ENCODE measurements at regions not wholly inside any gene's neighbourhood (a gene's known extent, or its start where the extent isn't known, plus 50 kb on each side); places are given as distances from the start of the nearest gene placed in this dataset.
A peak's percentile ranks its signal among the peaks of the same experiment; 100 is the strongest.

DNA sequence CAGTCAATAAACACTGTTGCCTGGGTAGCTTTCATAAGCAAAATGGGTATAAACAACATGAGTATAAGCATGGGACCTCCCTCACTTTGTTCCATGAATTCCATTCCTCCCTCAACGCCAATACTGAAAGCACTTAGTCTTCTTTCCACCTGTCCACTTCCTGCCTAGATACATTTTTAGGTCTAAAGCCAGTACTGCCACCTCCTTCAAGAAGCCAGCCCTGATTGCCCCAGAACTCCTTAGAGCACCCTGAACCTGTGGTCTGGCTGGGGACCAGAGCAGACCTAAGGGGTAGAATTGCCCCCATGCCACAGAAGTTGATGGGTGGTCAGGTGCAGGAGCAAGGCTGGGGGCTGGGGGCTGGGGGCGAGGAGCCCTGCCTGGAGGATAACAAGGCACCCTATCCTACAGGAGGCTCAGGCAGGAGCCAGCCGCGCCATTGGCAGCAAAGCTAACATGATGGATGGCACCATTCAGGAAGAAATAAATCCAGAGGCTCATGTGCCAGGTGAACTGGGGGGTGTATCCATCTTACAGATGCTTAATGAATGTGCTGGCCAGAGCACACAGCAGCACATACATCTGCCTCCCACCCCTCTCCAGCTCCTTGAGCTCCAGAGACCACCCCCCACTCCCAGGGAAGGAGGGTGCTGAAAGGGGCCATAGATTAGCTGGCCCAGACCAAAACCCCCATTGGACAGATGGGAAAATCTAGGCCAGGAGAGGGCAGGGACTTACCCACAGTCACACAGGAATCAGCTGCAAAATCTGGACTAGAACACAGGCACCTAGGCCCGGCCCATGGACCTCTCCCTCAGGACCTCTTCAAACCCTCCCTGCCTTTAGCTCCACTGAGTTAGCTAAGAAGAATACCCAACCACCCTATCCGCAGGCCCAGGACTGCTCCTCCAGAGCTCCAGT is 113.8 kb upstream of the LINGO1 start:
- TF ChIP-seq, protein P1, sequence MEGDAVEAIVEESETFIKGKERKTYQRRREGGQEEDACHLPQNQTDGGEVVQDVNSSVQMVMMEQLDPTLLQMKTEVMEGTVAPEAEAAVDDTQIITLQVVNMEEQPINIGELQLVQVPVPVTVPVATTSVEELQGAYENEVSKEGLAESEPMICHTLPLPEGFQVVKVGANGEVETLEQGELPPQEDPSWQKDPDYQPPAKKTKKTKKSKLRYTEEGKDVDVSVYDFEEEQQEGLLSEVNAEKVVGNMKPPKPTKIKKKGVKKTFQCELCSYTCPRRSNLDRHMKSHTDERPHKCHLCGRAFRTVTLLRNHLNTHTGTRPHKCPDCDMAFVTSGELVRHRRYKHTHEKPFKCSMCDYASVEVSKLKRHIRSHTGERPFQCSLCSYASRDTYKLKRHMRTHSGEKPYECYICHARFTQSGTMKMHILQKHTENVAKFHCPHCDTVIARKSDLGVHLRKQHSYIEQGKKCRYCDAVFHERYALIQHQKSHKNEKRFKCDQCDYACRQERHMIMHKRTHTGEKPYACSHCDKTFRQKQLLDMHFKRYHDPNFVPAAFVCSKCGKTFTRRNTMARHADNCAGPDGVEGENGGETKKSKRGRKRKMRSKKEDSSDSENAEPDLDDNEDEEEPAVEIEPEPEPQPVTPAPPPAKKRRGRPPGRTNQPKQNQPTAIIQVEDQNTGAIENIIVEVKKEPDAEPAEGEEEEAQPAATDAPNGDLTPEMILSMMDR (IDR thresholded peaks at IDR 0.05; ENCODE audit: insufficient read depth, low read length), result no peak
- no peak overlapping the region for H3K4me3 ChIP-seq (ENCODE audit: low read depth, low read length)
- DNase-seq (ENCODE audit: low read depth), result no peak

DNA sequence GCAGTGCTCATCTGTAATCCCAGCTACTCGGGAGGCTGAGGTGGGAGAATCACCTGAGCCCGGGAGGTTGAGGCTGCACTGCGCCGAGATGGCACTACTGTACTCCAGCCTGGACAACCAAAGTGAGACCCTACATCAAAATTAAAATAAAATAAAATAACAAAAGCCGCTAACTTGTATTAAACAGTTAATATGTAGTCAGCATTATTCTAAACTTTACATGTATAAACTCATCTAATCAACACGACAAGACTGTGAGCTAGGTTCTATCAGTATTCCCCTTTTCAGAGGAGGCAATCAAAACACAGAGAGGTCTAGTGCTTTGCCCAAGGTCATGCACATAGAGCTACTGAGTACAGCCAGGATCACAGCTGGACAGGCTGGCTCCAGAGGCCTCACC is 111.7 kb upstream of the LINGO1 start:
- TF ChIP-seq, protein P1 (IDR thresholded peaks at IDR 0.05; ENCODE audit: insufficient read depth, low read length), result no peak
- H3K4me3 ChIP-seq (ENCODE audit: low read depth, low read length), result no peak overlapping the region
- no peak for DNase-seq (ENCODE audit: low read depth)

DNA sequence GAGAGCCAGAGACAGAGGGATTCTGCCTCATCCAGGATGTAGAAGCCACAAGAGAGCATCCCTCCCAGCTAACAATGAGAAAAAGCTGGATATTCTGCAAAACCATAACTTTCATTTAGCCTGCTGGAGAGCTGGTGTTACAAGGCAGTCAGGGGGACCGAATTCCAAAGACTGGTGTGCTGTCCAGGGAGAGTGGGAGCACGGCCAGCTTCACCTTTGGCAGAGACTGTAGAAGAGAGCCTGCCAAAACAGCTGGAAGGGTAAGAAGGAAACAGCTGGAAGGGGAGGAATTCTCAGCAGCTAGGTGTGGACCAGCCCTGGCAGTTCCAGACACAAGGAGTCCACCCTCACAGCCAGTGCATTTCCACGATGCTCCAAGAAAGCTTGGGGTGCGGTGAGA is 109.9 kb upstream of the LINGO1 start:
- DNase-seq (ENCODE audit: low read depth), result peak; percentile 1
- TF ChIP-seq, protein P1 (IDR thresholded peaks at IDR 0.05; ENCODE audit: insufficient read depth, low read length), result no peak
- H3K4me3 ChIP-seq (ENCODE audit: low read depth, low read length), result no peak overlapping the region

DNA sequence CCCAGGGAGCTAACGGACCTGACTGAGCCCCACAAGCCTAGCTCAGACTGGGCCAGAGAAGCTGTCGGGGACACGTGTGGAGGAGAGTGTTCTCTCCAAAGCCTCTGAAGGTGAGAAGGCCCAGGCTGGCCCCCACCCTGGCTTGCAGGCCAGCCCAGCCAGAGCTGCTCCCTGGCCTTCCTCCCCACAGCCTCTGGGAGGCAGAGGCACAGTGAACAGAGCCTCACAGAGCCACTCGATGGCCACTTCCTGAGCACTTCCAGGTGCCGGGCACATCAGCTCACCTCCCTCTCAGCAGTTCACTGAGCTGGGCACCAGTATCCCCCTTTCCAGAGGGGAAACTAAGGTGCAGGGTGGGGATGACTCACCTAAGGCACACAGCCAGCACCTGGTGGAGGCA is 109.4 kb upstream of the LINGO1 start:
- no peak for DNase-seq (ENCODE audit: low read depth)
- TF ChIP-seq, protein P1 (IDR thresholded peaks at IDR 0.05; ENCODE audit: insufficient read depth, low read length), result no peak
- no peak overlapping the region for H3K4me3 ChIP-seq (ENCODE audit: low read depth, low read length)

DNA sequence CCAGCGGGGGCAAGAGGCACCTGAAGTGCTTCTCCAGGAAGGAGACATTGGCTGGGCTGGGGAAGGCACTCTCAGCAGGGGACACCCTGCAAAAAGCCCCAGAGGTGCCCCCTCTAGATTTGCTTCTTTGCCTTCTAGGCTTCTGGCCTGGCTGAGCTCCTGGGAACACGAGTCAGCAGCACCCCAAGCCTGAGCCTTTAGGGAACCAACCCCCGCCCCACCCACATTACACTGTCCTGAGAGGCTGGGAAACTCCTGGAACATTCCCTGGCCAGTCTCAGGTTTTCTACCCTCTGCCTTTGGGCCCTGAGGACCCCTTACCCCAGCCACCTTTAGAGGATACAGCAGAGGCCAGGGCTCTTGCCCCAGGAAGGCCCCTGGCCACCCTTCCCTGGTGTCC is 108.4 kb upstream of the LINGO1 start:
- no peak overlapping the region for H3K4me3 ChIP-seq (ENCODE audit: low read depth, low read length)
- no peak for DNase-seq (ENCODE audit: low read depth)
- TF ChIP-seq, protein P1 (IDR thresholded peaks at IDR 0.05; ENCODE audit: insufficient read depth, low read length), result no peak

DNA sequence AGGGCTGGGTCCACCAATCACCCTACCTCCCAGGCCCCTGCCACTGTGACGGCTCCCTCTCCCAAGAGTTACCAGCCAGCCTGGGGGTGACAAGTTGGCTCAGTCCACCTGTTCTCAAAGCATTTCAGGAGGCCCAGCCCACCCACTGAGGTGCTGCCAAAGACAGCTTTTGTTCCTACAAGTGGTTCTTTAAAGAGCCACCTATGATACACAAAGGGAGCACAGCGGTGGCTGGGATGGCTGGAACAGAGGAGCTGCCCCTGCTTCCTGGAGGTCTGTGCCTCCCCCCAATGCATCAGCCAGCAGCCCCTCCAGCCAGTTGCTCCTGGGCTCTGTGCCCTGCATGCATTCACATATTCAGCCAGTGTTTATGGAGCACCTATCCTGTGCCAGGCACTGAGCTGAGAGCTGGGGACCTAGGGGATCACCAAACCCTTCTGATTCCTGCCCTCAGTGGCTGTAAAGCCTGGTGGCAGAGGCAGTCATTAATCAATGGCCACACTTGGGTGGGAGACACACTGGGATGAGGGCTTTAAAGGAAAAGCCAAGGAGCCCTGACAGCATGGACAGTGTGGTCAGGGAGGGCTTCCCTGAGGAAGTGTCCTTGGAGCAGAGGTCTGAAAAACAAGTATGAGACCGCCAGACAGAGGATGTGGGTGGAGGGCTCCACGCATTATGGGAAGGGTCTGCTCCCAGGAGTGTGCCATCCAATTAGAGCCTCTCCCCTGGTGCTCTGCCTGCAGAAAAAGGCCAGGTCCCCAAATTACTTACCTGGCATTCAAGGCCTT is 107.1 kb upstream of the LINGO1 start:
- DNase-seq (ENCODE audit: low read depth), result no peak
- TF ChIP-seq, protein P1 (IDR thresholded peaks at IDR 0.05; ENCODE audit: insufficient read depth, low read length), result no peak
- H3K4me3 ChIP-seq (ENCODE audit: low read depth, low read length), result no peak overlapping the region
